CD4-positive, alpha-beta memory T cell (primary cell): ENCODE measurements at regions not wholly inside any gene's neighbourhood (a gene's known extent, or its start where the extent isn't known, plus 50 kb on each side); places are given as distances from the start of the nearest gene placed in this dataset.

Experiments
- CTCF ChIA-PET: fragments of 350-600 bp; sonication (Branson Sonifier 250); formaldehyde crosslinking; loops from one replicate; lab custom pipeline; 2021; ENCODE audit warnings: inconsistent platforms; ENCODE audit not compliant: partially characterized antibody; lab: Charles Lee
- POLR2A ChIA-PET: fragments of 350-600 bp; sonication (Branson Sonifier 250); formaldehyde crosslinking; loops from one replicate; lab custom pipeline; 2021; ENCODE audit not compliant: partially characterized antibody; lab: Charles Lee
- DNase-seq, 5 donors: peaks; one replicate each; pipeline versions ENCODE4 v3.0.0 to v3.0.0-alpha.2; 2020 to 2022; ENCODE audit warnings: mixed read lengths in 1 of 5
- H3K27ac ChIP-seq: one replicate; pipeline ENCODE4 v1.7.0; 2013; ENCODE audit warnings: low read depth, low read length
- H3K27me3 ChIP-seq: 2 replicates; pipeline ENCODE4 v1.7.0; 2013; ENCODE audit warnings: mild to moderate bottlenecking, low read length, moderate library complexity; ENCODE audit not compliant: insufficient read depth
- H3K36me3 ChIP-seq: 2 replicates; pipeline ENCODE4 v1.7.0; 2013; ENCODE audit warnings: mild to moderate bottlenecking, low read length, moderate library complexity; ENCODE audit not compliant: insufficient read depth
- H3K4me1 ChIP-seq: 2 replicates; pipeline ENCODE4 v1.7.0; 2013; ENCODE audit warnings: mild to moderate bottlenecking, low read length, moderate library complexity; ENCODE audit not compliant: insufficient read depth
- H3K4me3 ChIP-seq, 2 donors: one replicate each; pipeline ENCODE4 v1.7.0; 2013; ENCODE audit warnings: low read length in 2 of 2, mild to moderate bottlenecking in 1 of 2
- H3K9me3 ChIP-seq, 2 donors: one replicate each; pipeline ENCODE4 v1.7.0; 2013; ENCODE audit warnings: low read length in 2 of 2, control low read depth in 1 of 2; ENCODE audit not compliant: control insufficient read depth in 1 of 2
- H3K27ac Mint-ChIP-seq, 7 donors: one replicate each; pipeline ENCODE4 v1.8.0; 2020 to 2021; ENCODE audit warnings: mixed read lengths in 7 of 7, mild to moderate bottlenecking in 6 of 7, inconsistent platforms in 3 of 7, moderate library complexity in 3 of 7
- H3K27me3 Mint-ChIP-seq, 2 donors: one replicate each; pipeline ENCODE4 v1.8.0; 2020 to 2021; ENCODE audit warnings: mixed read lengths in 2 of 2
- H3K36me3 Mint-ChIP-seq, 2 donors: one replicate each; pipeline ENCODE4 v1.8.0; 2020 to 2021; ENCODE audit warnings: mixed read lengths in 2 of 2, inconsistent platforms in 1 of 2, mild to moderate bottlenecking in 1 of 2
- H3K4me1 Mint-ChIP-seq, 4 donors: one replicate each; pipeline ENCODE4 v1.8.0; 2020 to 2021; ENCODE audit warnings: mixed read lengths in 4 of 4, mild to moderate bottlenecking in 1 of 4
- H3K4me3 Mint-ChIP-seq, 8 donors: one replicate each; pipeline ENCODE4 v1.8.0; 2020 to 2021; ENCODE audit warnings: mixed read lengths in 8 of 8, mild to moderate bottlenecking in 7 of 8, moderate library complexity in 6 of 8, inconsistent platforms in 3 of 8
- H3K9me3 Mint-ChIP-seq, 8 donors: one replicate each; pipeline ENCODE4 v1.8.0; 2020 to 2021; ENCODE audit warnings: mixed read lengths in 8 of 8, mild to moderate bottlenecking in 5 of 8, inconsistent platforms in 3 of 8, moderate library complexity in 1 of 8
- intact Hi-C: fragments of 100-400 bp; cut with micrococcal nuclease; formaldehyde crosslinking; loops from one replicate; pipeline ENCODE4 v1.15.1; 2023

GRCh38 chr4:12747154-12747553 lies 737.0 kb downstream of the RAB28 start:
- H3K27me3 ChIP-seq: no peaks in the 10 kb centered on the region
- H3K9me3 Mint-ChIP-seq: peaks cover 0 to 14% (median 4%) of the 10 kb centered on the region in 8 donors
- CTCF ChIA-PET: no interaction called here
- H3K36me3 ChIP-seq: no peaks in the 10 kb centered on the region
- H3K27me3 Mint-ChIP-seq: no peaks in the 10 kb centered on the region
- intact Hi-C loops: no loop called here
- H3K4me3 ChIP-seq: no peak overlapping the region
- no peaks in the 10 kb centered on the region for H3K4me1 Mint-ChIP-seq
- H3K4me3 Mint-ChIP-seq: peak overlapping the region in 1 of 8 donors; percentile 9
- H3K9me3 ChIP-seq: no peaks in the 10 kb centered on the region
- POLR2A ChIA-PET: no interaction called here
- H3K4me1 ChIP-seq: no peaks in the 10 kb centered on the region
- H3K27ac ChIP-seq: no peak overlapping the region
- DNase-seq: no peak
- H3K36me3 Mint-ChIP-seq: no peaks in the 10 kb centered on the region
- no peak overlapping the region for H3K27ac Mint-ChIP-seq

- CTCF ChIA-PET: no interaction called here
- Histone ChIP-seq H3K4me3 (no peak overlapping the region), H3K4me1 (no peaks in the 10 kb centered on the region), H3K36me3 (no peaks in the 10 kb centered on the region), H3K27ac (no peak overlapping the region), H3K9me3 (no peaks in the 10 kb centered on the region), H3K27me3 (no peaks in the 10 kb centered on the region)
- Mint-ChIP-seq H3K4me1 (no peaks in the 10 kb centered on the region), H3K9me3 (peaks cover 0 to 14% (median 4%) of the 10 kb centered on the region in 8 donors), H3K36me3 (no peaks in the 10 kb centered on the region), H3K27me3 (no peaks in the 10 kb centered on the region), H3K4me3 (no peak overlapping the region), H3K27ac (no peak overlapping the region)
- no peak for DNase-seq
- intact Hi-C loops: no loop called here
- POLR2A ChIA-PET: no interaction called here
Observed at GRCh38 chr4:12746221-12746620, 737.9 kb downstream of the RAB28 start.

- Mint-ChIP-seq H3K9me3 (no peaks in the 10 kb centered on the region), H3K4me1 (no peaks in the 10 kb centered on the region), H3K4me3 (no peak overlapping the region), H3K27ac (no peak overlapping the region), H3K27me3 (peaks cover 9% of the 10 kb centered on the region in 2 donors), H3K36me3 (no peaks in the 10 kb centered on the region)
- Histone ChIP-seq H3K36me3 (no peaks in the 10 kb centered on the region), H3K27ac (no peak overlapping the region), H3K4me3 (no peak overlapping the region), H3K9me3 (no peaks in the 10 kb centered on the region), H3K27me3 (no peaks in the 10 kb centered on the region), H3K4me1 (no peaks in the 10 kb centered on the region)
- CTCF ChIA-PET: no interaction called here
- intact Hi-C loops: no loop called here
- DNase-seq: no peak
- POLR2A ChIA-PET: no interaction called here
Observed at GRCh38 chr4:12734586-12734985, 749.6 kb downstream of the RAB28 start.

- Histone ChIP-seq H3K9me3 (no peaks in the 10 kb centered on the region), H3K4me1 (no peaks in the 10 kb centered on the region), H3K4me3 (no peak overlapping the region), H3K27ac (no peak overlapping the region), H3K36me3 (no peaks in the 10 kb centered on the region), H3K27me3 (no peaks in the 10 kb centered on the region)
- Mint-ChIP-seq H3K27ac (no peak overlapping the region), H3K36me3 (no peaks in the 10 kb centered on the region), H3K4me3 (no peak overlapping the region), H3K9me3 (peaks cover 0 to 3% (median 0%) of the 10 kb centered on the region in 8 donors), H3K27me3 (peaks cover 12 to 16% of the 10 kb centered on the region in 2 donors), H3K4me1 (peaks cover 0 to 1% (median 0%) of the 10 kb centered on the region in 4 donors)
- intact Hi-C loops: loop anchor here (5.0 kb wide), 1 partner anchor 923 kb away; no protein-coding TSS in a partner anchor
- POLR2A ChIA-PET: no interaction called here
- CTCF ChIA-PET: interaction anchor here (0.6 to 1.7 kb wide), 2 partner anchors 812 to 818 kb away, joined by 3 to 13 read pairs; no protein-coding TSS in a partner anchor
- DNase-seq: peak in 3 of 5 donors; percentile 2 to 10 (median 3)
Observed at GRCh38 chr4:12729384-12729783, 754.8 kb downstream of the RAB28 start.

GRCh38 chr4:12724510-12724909 lies 759.6 kb downstream of the RAB28 start:
- no peaks in the 10 kb centered on the region for H3K9me3 ChIP-seq
- CTCF ChIA-PET: no interaction called here

GRCh38 chr4:12723849-12724447 lies 760.2 kb downstream of the RAB28 start:
- peaks cover 0 to 3% (median 0%) of the 10 kb centered on the region in 4 donors for H3K4me1 Mint-ChIP-seq
- POLR2A ChIA-PET: no interaction called here
- H3K36me3 Mint-ChIP-seq: no peaks in the 10 kb centered on the region
- H3K4me3 ChIP-seq: no peak overlapping the region
- no peaks in the 10 kb centered on the region for H3K27me3 ChIP-seq
- intact Hi-C loops: no loop called here
- DNase-seq: no peak
- H3K27ac ChIP-seq: no peak overlapping the region
- no peaks in the 10 kb centered on the region for H3K36me3 ChIP-seq
- no peaks in the 10 kb centered on the region for H3K9me3 ChIP-seq
- H3K9me3 Mint-ChIP-seq: peaks cover 0 to 6% (median 0%) of the 10 kb centered on the region in 8 donors
- CTCF ChIA-PET: no interaction called here
- H3K4me3 Mint-ChIP-seq: no peak overlapping the region
- H3K27ac Mint-ChIP-seq: no peak overlapping the region
- no peaks in the 10 kb centered on the region for H3K4me1 ChIP-seq
- peaks cover 8 to 11% of the 10 kb centered on the region in 2 donors for H3K27me3 Mint-ChIP-seq

More at GRCh38 chr4:12724510-12724909, 759.6 kb downstream of the RAB28 start:
- Mint-ChIP-seq H3K9me3 (peaks cover 0 to 6% (median 0%) of the 10 kb centered on the region in 8 donors), H3K4me3 (no peak overlapping the region), H3K27me3 (peaks cover 8 to 11% of the 10 kb centered on the region in 2 donors), H3K36me3 (no peaks in the 10 kb centered on the region), H3K4me1 (peaks cover 0 to 3% (median 0%) of the 10 kb centered on the region in 4 donors), H3K27ac (no peak overlapping the region)
- POLR2A ChIA-PET: no interaction called here
- Histone ChIP-seq H3K4me3 (no peak overlapping the region), H3K36me3 (no peaks in the 10 kb centered on the region), H3K4me1 (no peaks in the 10 kb centered on the region), H3K27ac (no peak overlapping the region), H3K27me3 (no peaks in the 10 kb centered on the region)
- intact Hi-C loops: no loop called here
- DNase-seq: no peak

GRCh38 chr4:12716896-12717295 lies 767.2 kb downstream of the RAB28 start:
- Histone ChIP-seq H3K4me3 (no peak overlapping the region), H3K4me1 (no peaks in the 10 kb centered on the region), H3K27ac (no peak overlapping the region), H3K36me3 (no peaks in the 10 kb centered on the region), H3K27me3 (no peaks in the 10 kb centered on the region), H3K9me3 (no peaks in the 10 kb centered on the region)
- no peak overlapping the region for H3K27ac Mint-ChIP-seq
- H3K9me3 Mint-ChIP-seq: peaks cover 0 to 4% (median 1%) of the 10 kb centered on the region in 8 donors
- peaks cover 0 to 1% (median 0%) of the 10 kb centered on the region in 4 donors for H3K4me1 Mint-ChIP-seq
- DNase-seq: no peak
- intact Hi-C loops: no loop called here
- no peak overlapping the region for H3K4me3 Mint-ChIP-seq
- POLR2A ChIA-PET: no interaction called here
- CTCF ChIA-PET: no interaction called here
- no peaks in the 10 kb centered on the region for H3K36me3 Mint-ChIP-seq
- H3K27me3 Mint-ChIP-seq: peaks cover 0 to 2% of the 10 kb centered on the region in 2 donors
